ENCODE measurements at regions not wholly inside any gene's neighbourhood (a gene's known extent, or its start where the extent isn't known, plus 50 kb on each side); places are given as distances from the start of the nearest gene placed in this dataset.

- TF ChIP-seq CTCF (optimal IDR thresholded peaks at IDR 0.05 in 1 of 3, IDR thresholded peaks at IDR 0.05 in 1 of 3, conservative IDR thresholded peaks at IDR 0.05 in 1 of 3; ENCODE audit: extremely low read depth in 1 of 3, insufficient read depth in 2 of 3, low read length in 3 of 3) = no peak
- TF ChIP-seq EZH2 (IDR thresholded peaks at IDR 0.05; ENCODE audit: low read length) = no peak
These were observed 222.3 kb downstream of the TEX29 start for GRCh38 chr13:111542530-111543341.

Data from keratinocyte (primary cell).